Stimulated activated CD4-positive, alpha-beta T cell treated with anti-CD3 and anti-CD28 coated beads, Interleukin-12 subunit alpha, Interleukin-12 subunit beta, amount 100 ng/mL, for 4 hours (primary cell): ENCODE measurements at regions not wholly inside any gene's neighbourhood (a gene's known extent, or its start where the extent isn't known, plus 50 kb on each side); places are given as distances from the start of the nearest gene placed in this dataset.
A peak's percentile ranks its signal among the peaks of the same experiment; 100 is the strongest.

Experiments
- DNase-seq: peaks from one replicate; pipeline ENCODE4 v3.0.0-alpha.2; 2020

GRCh38 chr18:2337552-2338141 lies 233.7 kb downstream of the METTL4 start:
- peak; percentile 43 for DNase-seq

DNA sequence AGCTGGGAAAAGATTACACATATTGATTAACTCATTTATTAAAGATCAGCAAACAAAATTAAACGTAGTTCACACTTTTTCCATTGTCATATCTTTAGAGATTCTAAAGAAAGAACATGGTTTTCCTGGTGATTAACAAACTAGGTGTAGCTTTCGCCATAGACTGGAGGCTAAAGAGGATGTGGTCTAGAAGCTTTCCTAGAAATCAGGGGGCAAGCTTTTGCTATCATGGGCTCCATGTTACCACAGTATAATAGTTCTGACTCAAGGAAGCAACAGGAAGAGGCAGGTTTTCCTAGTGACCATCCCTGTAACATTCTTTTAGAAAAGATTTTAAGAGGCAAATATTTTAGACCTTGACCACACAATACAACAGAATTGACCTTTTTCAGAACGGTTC lies 232.7 kb downstream of the METTL4 start:
- DNase-seq: no peak

DNA sequence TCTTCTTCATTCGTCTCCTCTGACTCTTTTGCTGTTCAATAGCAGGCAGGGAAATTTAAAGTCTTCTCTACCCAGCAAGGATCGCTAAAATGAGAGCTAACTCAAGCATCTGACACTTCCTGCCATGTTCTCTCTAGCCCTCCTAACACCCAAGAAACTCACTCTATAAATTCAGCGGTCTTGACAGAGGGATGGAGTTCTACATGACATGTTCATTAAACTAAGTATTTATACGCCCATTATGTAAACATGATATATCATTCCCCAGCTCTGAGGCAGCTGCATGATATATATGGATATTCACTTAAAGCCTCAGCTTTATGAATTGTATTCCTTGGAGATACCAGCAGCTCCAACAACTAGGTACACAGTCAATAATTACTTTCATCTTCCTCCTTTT lies 231.0 kb downstream of the METTL4 start:
- no peak for DNase-seq

- no peak for DNase-seq
Observed at GRCh38 chr18:2348003-2348402, 223.3 kb downstream of the METTL4 start.

GRCh38 chr18:2351126-2351850 lies 220.0 kb downstream of the METTL4 start:
- no peak for DNase-seq

DNA sequence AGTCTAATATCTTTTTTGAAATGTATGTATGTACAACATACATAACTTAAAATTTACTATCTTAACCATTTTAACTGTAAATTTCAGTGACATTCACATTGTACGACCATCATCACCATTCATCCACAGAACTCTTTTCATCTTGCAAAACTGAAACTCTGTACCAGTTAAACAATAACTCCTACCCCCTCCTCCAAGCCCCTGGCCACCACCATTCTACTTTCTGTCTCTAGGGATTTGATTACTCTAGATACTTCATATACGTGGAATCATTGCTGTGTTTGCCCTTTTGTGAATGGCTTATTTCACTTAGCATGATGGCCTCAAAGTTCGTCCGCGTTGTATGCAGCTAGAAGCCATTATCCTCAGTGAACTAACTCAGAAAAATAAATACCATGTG lies 217.0 kb downstream of the METTL4 start:
- DNase-seq: no peak

GRCh38 chr18:2356906-2357305 lies 214.4 kb downstream of the METTL4 start:
- no peak for DNase-seq

GRCh38 chr18:2360861-2361260 lies 210.4 kb downstream of the METTL4 start:
- DNase-seq: no peak

GRCh38 chr18:2368102-2368501 lies 203.2 kb downstream of the METTL4 start:
- no peak for DNase-seq

- DNase-seq: no peak
Observed at GRCh38 chr18:2376707-2377106, 194.6 kb downstream of the METTL4 start.

- no peak for DNase-seq
Observed at GRCh38 chr18:2380101-2380500, 191.2 kb downstream of the METTL4 start.

- no peak for DNase-seq
Observed at GRCh38 chr18:2381539-2381938, 189.8 kb downstream of the METTL4 start.

- DNase-seq: no peak
Observed at GRCh38 chr18:2387588-2387987, 183.7 kb downstream of the METTL4 start.

GRCh38 chr18:2390158-2390557 lies 181.1 kb downstream of the METTL4 start:
- DNase-seq: no peak

- DNase-seq: no peak
Observed at GRCh38 chr18:2391470-2391869, 179.8 kb downstream of the METTL4 start.

DNA sequence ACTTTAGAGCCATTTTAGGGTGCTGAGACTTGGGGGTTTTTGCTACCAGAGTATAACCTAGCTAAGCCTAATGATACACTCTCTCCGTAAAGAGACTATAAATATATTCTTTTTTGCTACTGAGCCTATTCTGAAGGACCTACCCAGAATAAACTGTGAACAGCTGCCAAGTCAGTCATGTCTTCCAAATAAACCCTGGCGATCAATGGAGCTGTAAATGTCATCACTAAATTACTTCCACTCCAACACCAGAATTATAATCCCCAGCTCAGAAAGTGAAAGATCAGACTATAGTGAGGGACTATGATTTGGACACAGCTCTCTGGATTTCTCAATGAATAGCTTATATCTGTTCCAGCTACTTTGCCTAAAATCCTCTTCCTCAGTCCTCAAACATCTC lies 178.9 kb downstream of the METTL4 start:
- DNase-seq: no peak

GRCh38 chr18:2394684-2395083 lies 176.6 kb downstream of the METTL4 start:
- no peak for DNase-seq

GRCh38 chr18:2395427-2396161 lies 175.7 kb downstream of the METTL4 start:
- DNase-seq: no peak

DNA sequence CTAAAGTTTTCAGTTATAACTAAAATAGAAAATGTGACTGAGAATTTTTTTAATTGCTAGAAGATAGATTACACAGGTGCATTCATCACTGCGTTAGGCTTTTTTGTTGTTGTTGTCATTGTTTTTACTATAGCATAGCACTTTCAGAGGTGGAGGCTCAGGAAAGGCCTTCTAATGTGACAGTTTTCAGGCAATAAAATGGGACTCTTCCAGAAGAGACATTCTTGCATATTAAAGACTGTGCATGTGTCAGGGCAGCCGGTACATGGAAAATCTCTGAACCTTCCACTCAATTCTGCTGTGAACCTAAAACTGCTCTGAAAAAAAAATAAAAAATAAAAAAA lies 175.2 kb downstream of the METTL4 start:
- DNase-seq: no peak

DNA sequence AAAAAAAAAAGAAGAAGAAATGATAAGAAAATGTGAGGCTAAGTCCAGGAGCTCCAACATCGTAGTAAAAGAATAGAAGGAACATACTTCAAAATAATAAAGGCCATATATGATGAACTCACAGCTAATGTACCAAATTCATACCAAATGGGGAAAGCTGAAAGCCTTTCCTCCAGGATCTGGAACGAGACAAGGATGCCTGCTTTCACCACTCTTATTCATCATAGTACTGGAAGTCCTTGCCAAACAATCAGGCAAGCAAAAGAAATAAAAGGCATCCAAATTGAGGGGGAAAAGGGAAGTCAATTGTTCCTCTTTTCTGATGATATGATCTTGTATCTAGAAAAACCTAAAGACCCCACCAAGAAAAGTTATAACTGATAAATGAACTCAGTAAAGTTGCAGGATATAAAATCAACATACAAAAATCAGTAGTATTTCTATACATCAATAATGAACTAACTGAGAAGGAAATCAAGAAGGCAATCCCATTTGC lies 170.6 kb downstream of the METTL4 start:
- DNase-seq: no peak

DNA sequence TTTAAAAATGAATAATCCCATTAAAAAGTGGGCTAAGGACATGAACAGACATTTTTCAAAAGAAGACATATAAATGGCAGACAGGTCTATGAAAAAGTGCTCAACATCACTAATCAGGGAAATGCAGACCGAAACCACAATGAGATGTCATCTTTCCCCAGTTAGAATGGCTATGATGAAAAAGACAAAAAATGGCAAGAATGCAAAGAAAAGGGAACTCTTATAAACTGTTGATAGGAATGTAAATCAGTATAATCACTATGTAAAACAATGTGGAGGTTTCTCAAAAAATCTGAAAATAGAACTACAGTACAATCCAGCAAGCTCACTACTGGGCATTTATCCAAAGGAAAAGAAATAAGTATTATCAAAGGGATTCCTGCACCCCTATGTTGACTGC lies 169.2 kb downstream of the METTL4 start:
- DNase-seq: no peak

DNA sequence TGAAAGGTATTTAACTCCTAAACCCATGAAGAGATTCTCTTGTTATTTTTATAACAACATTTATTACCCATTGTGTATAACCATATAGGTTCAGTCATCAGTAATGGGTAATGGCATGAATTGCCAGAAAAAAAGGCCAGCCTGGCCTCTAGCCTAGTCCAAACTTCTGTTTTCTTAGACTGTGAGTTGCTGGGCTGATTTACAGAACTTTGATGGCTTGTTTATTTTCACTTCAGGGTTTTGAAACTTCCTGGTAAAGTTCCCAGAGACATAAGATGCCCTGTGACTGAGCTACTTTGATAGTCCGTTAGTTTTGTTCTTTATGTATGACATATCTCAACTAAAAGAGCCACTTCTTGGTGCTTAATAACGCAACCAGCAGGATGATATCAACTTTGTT lies 164.8 kb downstream of the METTL4 start:
- DNase-seq: no peak

GRCh38 chr18:2407961-2408360 lies 163.3 kb downstream of the METTL4 start:
- no peak for DNase-seq

GRCh38 chr18:2409906-2410305 lies 161.4 kb downstream of the METTL4 start:
- DNase-seq: no peak
